Iris pigment epithelial cell (primary cell): ENCODE measurements at regions not wholly inside any gene's neighbourhood (a gene's known extent, or its start where the extent isn't known, plus 50 kb on each side); places are given as distances from the start of the nearest gene placed in this dataset.
A peak's percentile ranks its signal among the peaks of the same experiment; 100 is the strongest.
"Not testable (repeated sequence)": the region's sequence is repeated elsewhere in the genome, so short reads cannot be mapped to it uniquely, and the experiment has no call there.

Experiments used
- DNase-seq: peaks from one replicate; pipeline ENCODE4 v3.0.0-alpha.2; 2011; ENCODE audit warnings: low read depth

- no peak for DNase-seq
Observed at GRCh38 chr4:79175716-79176115, 150.1 kb downstream of the NAA11 start.

- DNase-seq: no peak
Observed at GRCh38 chr4:79174490-79175252, 151.2 kb downstream of the NAA11 start.

GRCh38 chr4:79173186-79173585 lies 152.7 kb downstream of the NAA11 start:
- no peak for DNase-seq

GRCh38 chr4:79170077-79170476 lies 155.8 kb downstream of the NAA11 start:
- DNase-seq: no peak

GRCh38 chr4:79164907-79165610 lies 160.8 kb downstream of the NAA11 start:
- no peak for DNase-seq

- DNase-seq: no peak
Observed at GRCh38 chr4:79163981-79164490, 161.8 kb downstream of the NAA11 start.

GRCh38 chr4:79160962-79161361 lies 164.9 kb downstream of the NAA11 start:
- no peak for DNase-seq

- DNase-seq: not testable (repeated sequence)
Observed at GRCh38 chr4:79158705-79159104, 167.2 kb downstream of the NAA11 start.

GRCh38 chr4:79155336-79155735 lies 170.5 kb downstream of the NAA11 start:
- DNase-seq: no peak

GRCh38 chr4:79150820-79151416 lies 174.9 kb downstream of the NAA11 start:
- DNase-seq: no peak

GRCh38 chr4:79148369-79148768 lies 177.5 kb downstream of the NAA11 start:
- no peak for DNase-seq

- DNase-seq: peak; percentile 11
Observed at GRCh38 chr4:79147251-79147650, 178.6 kb downstream of the NAA11 start.

GRCh38 chr4:79141530-79141929 lies 184.3 kb downstream of the NAA11 start:
- peak; percentile 14 for DNase-seq

GRCh38 chr4:79134767-79135166 lies 191.1 kb downstream of the NAA11 start:
- no peak for DNase-seq

- DNase-seq: no peak
Observed at GRCh38 chr4:79132826-79133225, 193.0 kb downstream of the NAA11 start.

- DNase-seq: no peak
Observed at GRCh38 chr4:79121875-79122358, 182.7 kb upstream of the PAQR3 start.

- no peak for DNase-seq
Observed at GRCh38 chr4:79121223-79121622, 182.0 kb upstream of the PAQR3 start.

- not testable (repeated sequence) for DNase-seq
Observed at GRCh38 chr4:79117051-79117450, 177.8 kb upstream of the PAQR3 start.

- DNase-seq: no peak
Observed at GRCh38 chr4:79107014-79107413, 167.8 kb upstream of the PAQR3 start.

- no peak for DNase-seq
Observed at GRCh38 chr4:79088946-79089691, 149.9 kb upstream of the PAQR3 start.

GRCh38 chr4:79087071-79087470 lies 147.8 kb upstream of the PAQR3 start:
- DNase-seq: no peak

GRCh38 chr4:79083406-79084010 lies 144.3 kb upstream of the PAQR3 start:
- no peak for DNase-seq
